Epithelial cell of proximal tubule (primary cell): ENCODE measurements at regions not wholly inside any gene's neighbourhood (a gene's known extent, or its start where the extent isn't known, plus 50 kb on each side); places are given as distances from the start of the nearest gene placed in this dataset.
A peak's percentile ranks its signal among the peaks of the same experiment; 100 is the strongest.
"Not testable (repeated sequence)": the region's sequence is repeated elsewhere in the genome, so short reads cannot be mapped to it uniquely, and the experiment has no call there.

ENCODE experiments used
- DNase-seq: peaks from one replicate; pipeline ENCODE4 v3.0.0-alpha.2; 2011; ENCODE audit warnings: low read depth
- H3K4me3 ChIP-seq: 2 replicates; pipeline ENCODE4 v1.5.1; 2011; ENCODE audit warnings: low read depth, mild to moderate bottlenecking, low read length
- TF ChIP-seq, protein P1 (sequence below): conservative IDR thresholded peaks from 2 replicates; pipeline ENCODE4 v1.5.1; 2012; ENCODE audit warnings: low read depth, mild to moderate bottlenecking, low read length

- TF ChIP-seq, protein P1, sequence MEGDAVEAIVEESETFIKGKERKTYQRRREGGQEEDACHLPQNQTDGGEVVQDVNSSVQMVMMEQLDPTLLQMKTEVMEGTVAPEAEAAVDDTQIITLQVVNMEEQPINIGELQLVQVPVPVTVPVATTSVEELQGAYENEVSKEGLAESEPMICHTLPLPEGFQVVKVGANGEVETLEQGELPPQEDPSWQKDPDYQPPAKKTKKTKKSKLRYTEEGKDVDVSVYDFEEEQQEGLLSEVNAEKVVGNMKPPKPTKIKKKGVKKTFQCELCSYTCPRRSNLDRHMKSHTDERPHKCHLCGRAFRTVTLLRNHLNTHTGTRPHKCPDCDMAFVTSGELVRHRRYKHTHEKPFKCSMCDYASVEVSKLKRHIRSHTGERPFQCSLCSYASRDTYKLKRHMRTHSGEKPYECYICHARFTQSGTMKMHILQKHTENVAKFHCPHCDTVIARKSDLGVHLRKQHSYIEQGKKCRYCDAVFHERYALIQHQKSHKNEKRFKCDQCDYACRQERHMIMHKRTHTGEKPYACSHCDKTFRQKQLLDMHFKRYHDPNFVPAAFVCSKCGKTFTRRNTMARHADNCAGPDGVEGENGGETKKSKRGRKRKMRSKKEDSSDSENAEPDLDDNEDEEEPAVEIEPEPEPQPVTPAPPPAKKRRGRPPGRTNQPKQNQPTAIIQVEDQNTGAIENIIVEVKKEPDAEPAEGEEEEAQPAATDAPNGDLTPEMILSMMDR = no peak
- H3K4me3 ChIP-seq = no peak overlapping the region
- DNase-seq = no peak
These were observed 127.7 kb upstream of the PRSS16 start for GRCh38 chr6:27119761-27120160.

DNA sequence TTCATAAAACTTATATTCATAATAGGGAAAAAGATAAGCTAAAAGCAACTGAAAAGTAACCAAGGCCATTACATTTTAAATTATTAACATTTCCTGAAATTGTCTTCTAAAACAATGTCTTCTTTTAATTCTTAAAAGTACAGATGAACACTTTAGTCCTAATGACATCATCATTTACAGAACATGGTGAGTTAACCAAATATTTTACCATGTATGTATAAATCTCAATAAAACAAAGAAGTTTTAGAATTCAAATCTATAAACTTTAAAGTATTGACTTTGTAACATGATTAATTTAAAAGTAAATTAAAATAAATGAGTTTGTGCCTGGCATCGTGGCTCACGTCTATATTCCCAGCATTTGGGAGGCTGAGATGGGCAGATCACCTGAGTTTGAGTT, 125.9 kb upstream of the PRSS16 start:
- H3K4me3 ChIP-seq = no peak overlapping the region
- no peak for DNase-seq
- TF ChIP-seq, protein P1 = no peak

- H3K4me3 ChIP-seq = no peak overlapping the region
- DNase-seq = no peak
- TF ChIP-seq, protein P1 = no peak
These were observed 123.2 kb upstream of the PRSS16 start for GRCh38 chr6:27124252-27124657.

- no peak overlapping the region for H3K4me3 ChIP-seq
- DNase-seq = no peak
- TF ChIP-seq, protein P1 = no peak
These were observed 121.3 kb upstream of the PRSS16 start for GRCh38 chr6:27126046-27126814.

DNA sequence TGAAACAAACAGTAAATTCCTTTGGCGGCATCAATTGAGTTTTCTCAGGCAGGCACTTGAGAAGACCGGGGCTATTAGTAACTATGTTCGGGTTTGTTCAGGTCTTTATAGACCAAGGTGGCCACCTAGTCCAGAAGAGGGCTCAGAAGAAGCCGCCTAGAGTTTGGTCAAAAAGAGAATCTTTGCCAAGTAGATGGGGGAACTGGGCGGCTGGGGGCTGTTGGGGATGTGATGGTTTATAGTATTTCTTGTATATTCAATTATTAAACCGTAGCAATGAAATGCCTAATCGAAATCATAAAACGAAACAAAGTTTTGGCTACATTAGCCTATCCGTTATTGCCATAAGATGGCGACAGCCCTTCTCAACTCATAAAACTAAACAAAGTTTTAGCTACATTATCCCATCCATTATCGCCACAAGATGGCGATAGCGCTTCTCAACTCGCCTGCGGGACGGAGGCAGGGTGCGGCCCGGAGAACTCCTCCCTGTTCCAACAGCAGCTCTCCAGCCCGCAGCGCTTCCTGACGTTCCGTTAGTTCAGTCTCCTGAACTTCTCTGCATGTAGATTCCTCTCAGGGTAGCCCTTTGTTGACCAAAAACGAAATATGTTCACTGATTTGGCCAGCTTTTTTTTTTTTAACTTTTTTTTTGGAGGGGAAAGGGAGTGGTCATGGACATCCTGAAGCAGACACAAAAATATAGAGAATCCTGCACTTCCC, 120.5 kb upstream of the PRSS16 start:
- peak overlapping the region; percentile 46 for H3K4me3 ChIP-seq
- TF ChIP-seq, protein P1 = peak; percentile 84
- no peak for DNase-seq

DNA sequence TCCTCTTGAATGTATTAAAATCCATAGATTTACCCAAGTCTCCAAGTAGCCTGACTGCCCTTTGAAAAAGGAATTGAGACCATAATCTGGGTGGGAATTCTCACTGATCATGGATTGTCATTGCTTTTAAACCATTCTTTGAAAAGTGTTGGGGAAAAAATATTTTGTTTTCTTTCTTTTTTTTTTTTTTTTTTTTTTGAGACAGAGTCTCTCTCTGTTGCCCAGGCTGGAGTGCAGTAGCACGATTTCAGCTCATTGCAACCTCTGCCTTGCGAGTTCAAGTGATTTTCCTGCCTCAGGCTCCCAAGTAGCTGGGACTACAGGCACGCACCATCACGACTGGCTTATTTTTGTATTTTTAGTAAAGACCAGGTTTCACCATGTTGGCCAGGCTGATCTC, 119.6 kb upstream of the PRSS16 start:
- not testable (repeated sequence) for H3K4me3 ChIP-seq, DNase-seq

- H3K4me3 ChIP-seq = no peak overlapping the region
- no peak for DNase-seq
- TF ChIP-seq, protein P1 = no peak
These were observed 119.0 kb upstream of the PRSS16 start for GRCh38 chr6:27128311-27129094.
